Memory B cell (primary cell): ENCODE measurements at regions not wholly inside any gene's neighbourhood (a gene's known extent, or its start where the extent isn't known, plus 50 kb on each side); places are given as distances from the start of the nearest gene placed in this dataset.

Experiments
- ATAC-seq: fragments of 150-1000 bp; cut with Tn5 transposase; 2 replicates; pipeline ENCODE4 v1.10.0; 2021; ENCODE audit warnings: low read depth, mild to moderate bottlenecking, moderate library complexity
- DNase-seq, 2 donors: peaks; one replicate each; pipeline ENCODE4 v3.0.0; 2022; ENCODE audit warnings: low spot score in 2 of 2
- H3K27ac Mint-ChIP-seq: one replicate; pipeline ENCODE4 v1.8.0; 2022; ENCODE audit warnings: mild to moderate bottlenecking, moderate library complexity, mixed read lengths
- H3K27me3 Mint-ChIP-seq: one replicate; pipeline ENCODE4 v1.8.0; 2022; ENCODE audit warnings: mixed read lengths
- H3K36me3 Mint-ChIP-seq: one replicate; pipeline ENCODE4 v1.8.0; 2022; ENCODE audit warnings: mild to moderate bottlenecking, mixed read lengths
- H3K4me1 Mint-ChIP-seq: one replicate; pipeline ENCODE4 v1.8.0; 2022; ENCODE audit warnings: mixed read lengths
- H3K4me3 Mint-ChIP-seq: one replicate; pipeline ENCODE4 v1.8.0; 2022; ENCODE audit warnings: mild to moderate bottlenecking, moderate library complexity, mixed read lengths
- H3K9me3 Mint-ChIP-seq: one replicate; pipeline ENCODE4 v1.8.0; 2022; ENCODE audit warnings: mixed read lengths

GRCh38 chr4:96972920-96973319, 1133.0 kb downstream of the PDHA2 start:
- Mint-ChIP-seq H3K27ac (no peak overlapping the region), H3K36me3 (no peaks in the 10 kb centered on the region), H3K27me3 (no peaks in the 10 kb centered on the region), H3K9me3 (peaks cover 2% of the 10 kb centered on the region), H3K4me1 (no peaks in the 10 kb centered on the region), H3K4me3 (no peak overlapping the region)
- DNase-seq: no peak
- no peak for ATAC-seq

GRCh38 chr4:96974295-96974694, 1134.4 kb downstream of the PDHA2 start:
- Mint-ChIP-seq H3K9me3 (peaks cover 2% of the 10 kb centered on the region), H3K36me3 (no peaks in the 10 kb centered on the region), H3K27me3 (no peaks in the 10 kb centered on the region), H3K27ac (no peak overlapping the region), H3K4me3 (no peak overlapping the region), H3K4me1 (no peaks in the 10 kb centered on the region)
- no peak for ATAC-seq
- no peak for DNase-seq

DNA sequence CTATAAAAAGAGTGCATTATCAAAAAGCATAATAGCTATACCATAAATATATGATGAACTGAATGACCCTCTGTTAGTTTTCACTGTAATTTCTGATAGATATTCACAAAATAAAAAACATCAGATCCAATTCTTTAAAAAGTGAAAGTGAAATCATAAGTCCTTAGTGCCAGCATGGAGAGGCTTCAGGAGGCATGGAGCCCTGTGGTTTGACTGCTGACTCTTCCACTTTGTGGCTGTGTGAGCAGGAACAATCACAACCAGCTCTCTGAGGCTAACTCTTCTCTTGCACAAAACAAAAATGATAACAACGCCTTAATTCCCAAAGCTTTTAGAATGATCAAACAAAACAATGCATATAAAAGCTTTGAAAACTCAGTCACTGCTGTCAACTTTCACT, 1143.9 kb downstream of the PDHA2 start:
- no peaks in the 10 kb centered on the region for H3K27me3 Mint-ChIP-seq
- H3K36me3 Mint-ChIP-seq: no peaks in the 10 kb centered on the region
- peaks cover 3% of the 10 kb centered on the region for H3K9me3 Mint-ChIP-seq
- ATAC-seq: no peak
- no peak for DNase-seq
- H3K4me3 Mint-ChIP-seq: no peak overlapping the region
- H3K4me1 Mint-ChIP-seq: no peaks in the 10 kb centered on the region
- H3K27ac Mint-ChIP-seq: no peak overlapping the region

DNA sequence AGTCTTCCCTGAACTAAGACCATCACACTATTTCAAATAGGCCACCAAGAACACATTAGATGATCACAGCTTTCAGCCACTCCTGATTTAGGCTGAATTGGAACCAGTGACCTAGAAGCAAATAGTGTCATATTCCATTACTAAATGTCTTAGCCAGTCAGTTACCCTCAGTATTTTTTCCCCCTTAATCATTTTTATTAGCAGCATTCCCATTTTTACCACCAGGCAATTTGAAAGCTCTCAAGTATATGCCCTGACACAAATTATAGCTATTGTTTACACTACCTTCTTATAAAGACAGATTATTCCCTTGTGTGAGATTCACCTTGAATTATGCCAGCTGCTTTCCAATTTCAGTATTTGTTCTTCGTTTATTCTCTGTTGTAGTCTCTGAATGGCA, 1146.9 kb downstream of the PDHA2 start:
- H3K36me3 Mint-ChIP-seq: no peaks in the 10 kb centered on the region
- no peak overlapping the region for H3K27ac Mint-ChIP-seq
- H3K27me3 Mint-ChIP-seq: no peaks in the 10 kb centered on the region
- H3K4me3 Mint-ChIP-seq: no peak overlapping the region
- no peak for ATAC-seq
- no peak for DNase-seq
- no peaks in the 10 kb centered on the region for H3K4me1 Mint-ChIP-seq
- peaks cover 3% of the 10 kb centered on the region for H3K9me3 Mint-ChIP-seq

- no peak overlapping the region for H3K4me3 Mint-ChIP-seq
- peaks cover 4% of the 10 kb centered on the region for H3K9me3 Mint-ChIP-seq
- DNase-seq (no peak), ATAC-seq (no peak)
- no peak overlapping the region for H3K27ac Mint-ChIP-seq
- no peaks in the 10 kb centered on the region for H3K4me1 Mint-ChIP-seq
- no peaks in the 10 kb centered on the region for H3K27me3 Mint-ChIP-seq
- H3K36me3 Mint-ChIP-seq: no peaks in the 10 kb centered on the region
These were observed 1151.2 kb downstream of the PDHA2 start for GRCh38 chr4:96991083-96991482.

DNA sequence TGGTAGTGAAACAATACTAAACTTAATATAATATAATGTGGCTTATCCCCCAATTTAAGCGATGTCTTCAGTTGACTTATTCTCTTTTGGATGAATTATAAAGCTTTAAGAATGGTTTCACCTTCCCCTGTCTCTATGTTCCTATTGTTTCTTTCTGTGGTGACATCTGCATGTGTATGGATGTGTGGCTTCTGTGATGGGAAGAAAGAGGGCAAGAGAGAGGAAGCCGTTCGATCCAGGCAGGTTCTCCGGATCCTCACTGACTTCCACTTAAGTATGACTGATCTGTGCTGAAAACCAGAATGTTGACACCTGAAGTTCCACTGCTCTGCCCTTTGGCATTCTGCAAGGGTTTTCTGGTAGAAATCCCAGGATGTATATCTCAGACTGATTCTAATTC, 1150.8 kb downstream of the STPG2 start:
- peaks cover 4% of the 10 kb centered on the region for H3K9me3 Mint-ChIP-seq
- no peak overlapping the region for H3K4me3 Mint-ChIP-seq
- no peaks in the 10 kb centered on the region for H3K36me3 Mint-ChIP-seq
- no peak for DNase-seq
- no peak for ATAC-seq
- H3K4me1 Mint-ChIP-seq: no peaks in the 10 kb centered on the region
- H3K27ac Mint-ChIP-seq: no peak overlapping the region
- H3K27me3 Mint-ChIP-seq: no peaks in the 10 kb centered on the region

- no peaks in the 10 kb centered on the region for H3K4me1 Mint-ChIP-seq
- no peak overlapping the region for H3K27ac Mint-ChIP-seq
- peaks cover 2% of the 10 kb centered on the region for H3K9me3 Mint-ChIP-seq
- H3K36me3 Mint-ChIP-seq: no peaks in the 10 kb centered on the region
- ATAC-seq (no peak), DNase-seq (no peak)
- no peaks in the 10 kb centered on the region for H3K27me3 Mint-ChIP-seq
- H3K4me3 Mint-ChIP-seq: no peak overlapping the region
These were observed 1149.7 kb downstream of the STPG2 start for GRCh38 chr4:96993560-96993959.

DNA sequence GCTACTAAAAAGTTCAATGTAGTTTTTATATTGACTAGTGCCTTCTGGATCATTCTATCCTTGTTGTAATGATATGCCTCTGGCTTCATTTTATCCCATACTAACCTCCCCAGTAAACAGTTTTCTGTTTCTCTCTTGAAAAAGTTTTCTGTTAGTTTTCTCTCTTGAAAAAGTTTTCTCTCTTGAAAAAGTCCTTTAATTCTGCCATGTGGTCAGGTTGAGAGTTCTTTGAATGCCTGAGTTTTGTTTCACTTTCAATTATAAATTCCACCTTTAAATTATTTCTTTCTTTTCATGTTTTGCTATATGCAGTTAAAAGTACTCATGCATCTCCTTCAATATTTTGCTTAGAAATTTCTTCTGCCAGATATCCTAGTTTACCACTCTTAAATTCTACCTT, 1139.6 kb downstream of the STPG2 start:
- Mint-ChIP-seq H3K36me3 (no peaks in the 10 kb centered on the region), H3K27ac (no peak overlapping the region), H3K4me1 (no peaks in the 10 kb centered on the region), H3K9me3 (peaks cover 5% of the 10 kb centered on the region), H3K4me3 (no peak overlapping the region), H3K27me3 (no peaks in the 10 kb centered on the region)
- ATAC-seq (no peak), DNase-seq (no peak)

DNA sequence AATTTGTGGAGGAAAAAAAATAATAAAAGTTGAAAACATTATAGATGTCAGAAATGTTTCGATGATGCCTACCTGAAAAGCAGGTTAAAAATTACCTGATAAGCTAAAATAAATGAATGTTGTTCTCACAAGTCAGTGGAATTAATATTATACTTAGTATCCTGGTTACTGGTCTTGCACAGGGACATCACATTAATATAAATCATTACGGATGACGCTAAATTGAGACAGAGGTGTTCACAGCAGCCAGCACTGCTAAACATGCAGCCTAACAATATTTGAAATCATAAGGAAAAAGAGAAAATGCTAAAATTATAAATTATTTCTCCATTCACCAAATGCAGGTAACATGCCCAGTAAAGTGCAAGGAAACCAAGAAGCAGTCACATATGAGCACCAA, 1130.0 kb downstream of the STPG2 start:
- H3K27ac Mint-ChIP-seq: no peak overlapping the region
- DNase-seq: no peak
- ATAC-seq: no peak
- peaks cover 2% of the 10 kb centered on the region for H3K9me3 Mint-ChIP-seq
- H3K4me1 Mint-ChIP-seq: no peaks in the 10 kb centered on the region
- no peaks in the 10 kb centered on the region for H3K36me3 Mint-ChIP-seq
- H3K4me3 Mint-ChIP-seq: no peak overlapping the region
- H3K27me3 Mint-ChIP-seq: no peaks in the 10 kb centered on the region

DNA sequence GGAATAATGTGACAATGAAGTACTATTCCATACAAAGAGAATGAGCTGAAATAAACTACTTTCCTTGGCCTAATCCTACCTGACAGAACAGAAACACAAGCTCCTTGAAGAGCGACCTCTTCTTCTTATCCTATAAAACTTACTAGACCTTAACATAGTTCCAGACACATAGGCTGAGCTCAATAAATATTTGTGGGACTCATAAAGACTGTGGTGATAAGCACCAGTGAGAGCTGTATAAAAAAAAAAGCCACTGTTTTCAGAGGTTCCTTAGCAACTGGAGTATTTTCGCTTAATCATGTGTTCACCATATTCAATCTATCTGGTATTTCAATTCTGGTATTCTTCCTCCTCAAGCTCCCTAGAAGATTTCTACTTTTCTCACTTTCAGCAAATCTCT, 1129.6 kb downstream of the STPG2 start:
- Mint-ChIP-seq H3K27ac (no peak overlapping the region), H3K9me3 (peaks cover 2% of the 10 kb centered on the region), H3K4me1 (no peaks in the 10 kb centered on the region), H3K27me3 (no peaks in the 10 kb centered on the region), H3K4me3 (no peak overlapping the region), H3K36me3 (no peaks in the 10 kb centered on the region)
- DNase-seq (no peak), ATAC-seq (no peak)

DNA sequence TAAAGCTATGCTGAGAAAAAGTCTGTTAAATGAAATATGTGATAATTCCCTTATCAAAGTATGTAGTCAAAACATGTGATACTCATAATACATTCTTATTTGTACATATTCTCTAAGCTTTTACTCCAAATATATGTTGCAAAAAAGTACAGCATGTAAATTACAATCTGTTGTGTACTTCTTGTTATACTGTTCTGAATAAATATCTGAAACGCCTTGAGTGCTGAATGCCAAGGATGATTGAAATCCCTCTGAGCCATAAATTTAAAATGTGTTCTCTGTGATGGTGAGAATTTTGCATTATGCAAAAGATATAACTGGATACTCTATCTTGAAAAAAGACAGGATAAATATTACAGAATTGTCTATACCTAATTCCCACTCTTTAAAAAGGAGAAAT, 1128.0 kb downstream of the STPG2 start:
- Mint-ChIP-seq H3K4me3 (no peak overlapping the region), H3K27me3 (no peaks in the 10 kb centered on the region), H3K36me3 (no peaks in the 10 kb centered on the region), H3K4me1 (no peaks in the 10 kb centered on the region), H3K9me3 (peaks cover 4% of the 10 kb centered on the region), H3K27ac (no peak overlapping the region)
- ATAC-seq (no peak), DNase-seq (no peak)

DNA sequence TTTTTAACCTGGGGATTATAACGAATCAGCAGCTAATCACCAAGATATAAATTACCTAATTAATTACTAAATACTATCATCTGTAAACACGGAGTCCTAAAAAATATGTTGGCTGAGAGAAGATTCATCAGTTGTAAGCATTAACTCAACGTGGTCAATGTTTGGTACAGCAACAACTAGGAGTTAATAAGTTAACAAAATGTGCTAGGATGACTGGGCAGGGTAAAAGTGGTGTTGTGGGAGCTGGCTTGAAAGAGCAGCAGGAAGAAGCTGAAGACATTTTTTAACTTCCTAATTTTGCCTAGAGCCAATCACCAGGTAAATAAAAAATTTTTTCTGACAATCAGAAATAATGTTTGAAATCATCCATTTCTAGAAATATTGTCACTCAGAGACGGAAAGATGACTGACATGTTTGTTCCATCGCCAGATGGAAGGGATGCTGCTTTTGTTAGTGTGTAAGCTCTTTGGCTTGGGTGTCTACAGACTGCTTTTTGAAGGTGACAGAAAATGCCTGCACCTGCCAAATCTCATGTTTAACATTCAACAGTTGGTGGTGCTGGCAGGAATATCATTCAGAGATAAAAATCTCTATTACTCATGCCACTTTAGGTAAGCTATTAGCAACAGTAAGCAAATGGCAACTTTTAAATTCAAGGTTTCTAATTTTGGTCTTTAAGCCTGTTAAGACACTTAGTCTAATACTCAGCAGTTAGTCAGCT, 1126.9 kb downstream of the STPG2 start:
- Mint-ChIP-seq H3K4me1 (no peaks in the 10 kb centered on the region), H3K36me3 (no peaks in the 10 kb centered on the region)

GRCh38 chr4:97027728-97028410, 1115.4 kb downstream of the STPG2 start:
- no peaks in the 10 kb centered on the region for H3K36me3 Mint-ChIP-seq
- no peaks in the 10 kb centered on the region for H3K4me1 Mint-ChIP-seq
- ATAC-seq: no peak
- H3K4me3 Mint-ChIP-seq: no peak overlapping the region
- no peak overlapping the region for H3K27ac Mint-ChIP-seq
- no peaks in the 10 kb centered on the region for H3K27me3 Mint-ChIP-seq
- peaks cover 10% of the 10 kb centered on the region for H3K9me3 Mint-ChIP-seq
- DNase-seq: no peak

More for the DNA sequence above, 1126.9 kb downstream of the STPG2 start:
- Mint-ChIP-seq H3K9me3 (peaks cover 4% of the 10 kb centered on the region), H3K27me3 (no peaks in the 10 kb centered on the region), H3K27ac (no peak overlapping the region), H3K4me3 (no peak overlapping the region)
- no peak for ATAC-seq
- no peak for DNase-seq

DNA sequence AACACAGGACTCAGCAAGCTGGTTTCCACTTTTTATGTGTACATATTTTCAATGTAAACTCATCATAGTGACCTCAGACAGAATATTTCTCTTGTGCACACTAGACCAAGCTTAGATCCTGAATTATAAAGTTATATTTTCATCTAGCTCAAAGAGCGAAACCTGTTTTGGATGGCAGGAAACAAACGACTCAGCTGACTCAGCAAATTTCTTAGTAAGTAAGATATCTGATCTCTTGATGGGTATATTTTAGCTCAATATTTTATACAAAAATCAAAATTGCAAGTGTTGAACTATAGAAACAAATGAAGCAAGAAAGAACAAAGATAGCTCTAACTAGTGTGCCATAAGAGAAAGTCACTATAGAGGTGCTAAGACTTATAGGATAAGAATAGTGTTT, 1114.5 kb downstream of the STPG2 start:
- Mint-ChIP-seq H3K4me1 (no peaks in the 10 kb centered on the region), H3K36me3 (no peaks in the 10 kb centered on the region), H3K27me3 (no peaks in the 10 kb centered on the region), H3K4me3 (no peak overlapping the region), H3K9me3 (peaks cover 8% of the 10 kb centered on the region), H3K27ac (no peak overlapping the region)
- DNase-seq: no peak
- no peak for ATAC-seq
